Neural progenitor cell (in vitro differentiated cells): ENCODE measurements at regions not wholly inside any gene's neighbourhood (a gene's known extent, or its start where the extent isn't known, plus 50 kb on each side); places are given as distances from the start of the nearest gene placed in this dataset.
"Not testable (repeated sequence)": the region's sequence is repeated elsewhere in the genome, so short reads cannot be mapped to it uniquely, and the experiment has no call there.

Source experiments
- CTCF ChIP-seq: fragments of 200-600 bp; sonication (generic); IDR thresholded peaks from 2 replicates; pipeline ENCODE4 v1.5.1; 2017; ENCODE audit warnings: antibody characterized with exemption, mild to moderate bottlenecking
- EZH2 ChIP-seq: fragments of 200-600 bp; sonication (generic); IDR thresholded peaks from 2 replicates; pipeline ENCODE4 v1.6.1; 2017; ENCODE audit warnings: antibody characterized with exemption, mild to moderate bottlenecking, moderate library complexity
- EZH2phosphoT487 ChIP-seq: fragments of 200-600 bp; sonication (generic); IDR thresholded peaks from 2 replicates; pipeline ENCODE4 v1.6.1; 2017; ENCODE audit warnings: antibody characterized with exemption

GRCh38 chr1:229865321-229865720 lies 201.7 kb upstream of the GALNT2 start:
- TF ChIP-seq CTCF, EZH2, EZH2phosphoT487: not testable (repeated sequence)
